GM21390 (cell line): ENCODE measurements at regions not wholly inside any gene's neighbourhood (a gene's known extent, or its start where the extent isn't known, plus 50 kb on each side); places are given as distances from the start of the nearest gene placed in this dataset.
"Not testable (repeated sequence)": the region's sequence is repeated elsewhere in the genome, so short reads cannot be mapped to it uniquely, and the experiment has no call there.

Experiments used
- ATAC-seq: cut with Tn5 transposase; IDR thresholded peaks from one replicate; pipeline ENCODE4 v1.9.1; 2021; ENCODE audit not compliant: unreplicated experiment

- ATAC-seq, result no peak
Measured at GRCh38 chr16:64731891-64732290, 390.0 kb downstream of the CDH11 start.

GRCh38 chr16:64730261-64730660 is 391.6 kb downstream of the CDH11 start:
- ATAC-seq, result no peak

GRCh38 chr16:64724339-64724738 is 397.5 kb downstream of the CDH11 start:
- no peak for ATAC-seq

- ATAC-seq, result no peak
Measured at GRCh38 chr16:64718486-64718885, 403.4 kb downstream of the CDH11 start.

GRCh38 chr16:64717871-64718270 is 404.0 kb downstream of the CDH11 start:
- no peak for ATAC-seq

GRCh38 chr16:64715624-64716023 is 406.2 kb downstream of the CDH11 start:
- ATAC-seq, result no peak

GRCh38 chr16:64712026-64712425 is 409.8 kb downstream of the CDH11 start:
- ATAC-seq, result no peak

GRCh38 chr16:64711596-64711995 is 410.3 kb downstream of the CDH11 start:
- ATAC-seq, result no peak

GRCh38 chr16:64711026-64711425 is 410.8 kb downstream of the CDH11 start:
- ATAC-seq, result no peak

GRCh38 chr16:64705443-64705842 is 416.4 kb downstream of the CDH11 start:
- ATAC-seq, result no peak

- ATAC-seq, result no peak
Measured at GRCh38 chr16:64704386-64704785, 417.5 kb downstream of the CDH11 start.

- ATAC-seq, result no peak
Measured at GRCh38 chr16:64702415-64702814, 419.4 kb downstream of the CDH11 start.

- no peak for ATAC-seq
Measured at GRCh38 chr16:64700628-64701027, 421.2 kb downstream of the CDH11 start.

- ATAC-seq, result no peak
Measured at GRCh38 chr16:64696866-64697265, 425.0 kb downstream of the CDH11 start.

GRCh38 chr16:64695684-64696083 is 426.2 kb downstream of the CDH11 start:
- no peak for ATAC-seq

- no peak for ATAC-seq
Measured at GRCh38 chr16:64693946-64694345, 427.9 kb downstream of the CDH11 start.

GRCh38 chr16:64687786-64688185 is 434.1 kb downstream of the CDH11 start:
- ATAC-seq, result no peak

- no peak for ATAC-seq
Measured at GRCh38 chr16:64687123-64687522, 434.7 kb downstream of the CDH11 start.

- ATAC-seq, result no peak
Measured at GRCh38 chr16:64679976-64680690, 441.7 kb downstream of the CDH11 start.

GRCh38 chr16:64669573-64669972 is 452.3 kb downstream of the CDH11 start:
- no peak for ATAC-seq

GRCh38 chr16:64667334-64667877 is 454.5 kb downstream of the CDH11 start:
- no peak for ATAC-seq

- not testable (repeated sequence) for ATAC-seq
Measured at GRCh38 chr16:64662312-64662711, 459.6 kb downstream of the CDH11 start.

- no peak for ATAC-seq
Measured at GRCh38 chr16:64659866-64660265, 462.0 kb downstream of the CDH11 start.
